ENCODE measurements at regions not wholly inside any gene's neighbourhood (a gene's known extent, or its start where the extent isn't known, plus 50 kb on each side); places are given as distances from the start of the nearest gene placed in this dataset.

DNA sequence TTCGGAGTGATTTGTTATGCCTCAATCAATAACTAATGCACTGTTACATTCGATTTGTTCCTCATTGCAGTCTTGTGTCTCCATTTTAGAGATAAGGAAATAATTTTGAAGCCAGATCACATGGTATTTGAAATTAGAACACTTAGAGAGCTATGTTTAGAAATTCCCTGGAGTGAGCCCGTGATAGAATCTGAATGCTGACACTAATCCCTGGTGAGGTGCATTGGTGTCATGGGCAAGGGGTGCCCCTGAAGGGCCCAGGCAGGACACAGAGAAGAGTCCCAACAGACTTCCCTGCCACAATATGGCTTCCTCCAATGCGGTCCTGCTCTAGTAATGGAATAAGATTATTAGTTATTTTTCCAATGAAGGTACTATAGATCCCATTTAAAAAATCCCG, 223.0 kb downstream of the NR2F2 start:
- no peak for DNase-seq
- H3K27ac ChIP-seq (ENCODE audit: low read depth in 1 of 2, low read length in 1 of 2): no peak overlapping the region
- H3K27me3 ChIP-seq (ENCODE audit: control insufficient read depth in 3 of 3, insufficient read depth in 3 of 3, low read length in 2 of 3): peaks cover 0 to 2% (median 0%) of the 10 kb centered on the region in 3 donors
- H3K9ac ChIP-seq (ENCODE audit: insufficient read depth in 1 of 2, low read length in 2 of 2): no peak overlapping the region
- 82 to 90% methylated on average over 5 of the region's 5 CpGs for WGBS, 2 donors
- H3K36me3 ChIP-seq (ENCODE audit: control insufficient read depth in 4 of 4, insufficient read depth in 4 of 4, low read length in 4 of 4): no peaks in the 10 kb centered on the region
- no peak overlapping the region for H3K4me3 ChIP-seq
- no peaks in the 10 kb centered on the region for H3K4me1 ChIP-seq (ENCODE audit: control insufficient read depth in 5 of 5, insufficient read depth in 5 of 5, low read length in 5 of 5)
- ATAC-seq (ENCODE audit: insufficient read depth, low FRiP score): no peak
- no peaks in the 10 kb centered on the region for H3K9me3 ChIP-seq (ENCODE audit: control insufficient read depth in 4 of 4, insufficient read depth in 3 of 4, low read length in 3 of 4)
- TF ChIP-seq, protein P1, sequence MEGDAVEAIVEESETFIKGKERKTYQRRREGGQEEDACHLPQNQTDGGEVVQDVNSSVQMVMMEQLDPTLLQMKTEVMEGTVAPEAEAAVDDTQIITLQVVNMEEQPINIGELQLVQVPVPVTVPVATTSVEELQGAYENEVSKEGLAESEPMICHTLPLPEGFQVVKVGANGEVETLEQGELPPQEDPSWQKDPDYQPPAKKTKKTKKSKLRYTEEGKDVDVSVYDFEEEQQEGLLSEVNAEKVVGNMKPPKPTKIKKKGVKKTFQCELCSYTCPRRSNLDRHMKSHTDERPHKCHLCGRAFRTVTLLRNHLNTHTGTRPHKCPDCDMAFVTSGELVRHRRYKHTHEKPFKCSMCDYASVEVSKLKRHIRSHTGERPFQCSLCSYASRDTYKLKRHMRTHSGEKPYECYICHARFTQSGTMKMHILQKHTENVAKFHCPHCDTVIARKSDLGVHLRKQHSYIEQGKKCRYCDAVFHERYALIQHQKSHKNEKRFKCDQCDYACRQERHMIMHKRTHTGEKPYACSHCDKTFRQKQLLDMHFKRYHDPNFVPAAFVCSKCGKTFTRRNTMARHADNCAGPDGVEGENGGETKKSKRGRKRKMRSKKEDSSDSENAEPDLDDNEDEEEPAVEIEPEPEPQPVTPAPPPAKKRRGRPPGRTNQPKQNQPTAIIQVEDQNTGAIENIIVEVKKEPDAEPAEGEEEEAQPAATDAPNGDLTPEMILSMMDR (IDR thresholded peaks at IDR 0.05; ENCODE audit: control extremely low read depth, extremely low read depth): no peak

DNA sequence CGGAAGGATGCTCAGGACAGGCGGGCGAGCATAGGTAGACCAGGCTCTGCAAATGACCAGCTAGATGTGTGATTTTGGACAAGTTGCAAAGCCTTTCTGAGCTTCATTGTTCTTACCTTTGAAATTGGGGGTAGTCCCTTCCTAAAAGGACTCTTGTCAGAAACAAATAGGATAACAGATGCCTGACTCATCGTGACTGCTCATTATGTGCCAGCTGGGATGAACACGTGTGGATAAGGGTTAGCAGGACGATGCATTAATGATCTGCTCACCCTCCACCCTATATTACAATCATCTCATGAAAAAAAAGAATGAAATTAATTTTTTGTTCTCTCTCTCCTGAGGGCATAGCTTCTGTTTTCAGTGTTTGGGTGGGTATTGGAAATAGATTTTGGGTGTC, 223.4 kb downstream of the NR2F2 start:
- Histone ChIP-seq H3K4me3 (no peak overlapping the region), H3K4me1 (ENCODE audit: control insufficient read depth in 5 of 5, insufficient read depth in 5 of 5, low read length in 5 of 5) (no peaks in the 10 kb centered on the region), H3K36me3 (ENCODE audit: control insufficient read depth in 4 of 4, insufficient read depth in 4 of 4, low read length in 4 of 4) (no peaks in the 10 kb centered on the region), H3K27me3 (ENCODE audit: control insufficient read depth in 3 of 3, insufficient read depth in 3 of 3, low read length in 2 of 3) (peaks cover 0 to 2% (median 0%) of the 10 kb centered on the region in 3 donors), H3K9ac (ENCODE audit: insufficient read depth in 1 of 2, low read length in 2 of 2) (no peak overlapping the region), H3K27ac (ENCODE audit: low read depth in 1 of 2, low read length in 1 of 2) (no peak overlapping the region), H3K9me3 (ENCODE audit: control insufficient read depth in 4 of 4, insufficient read depth in 3 of 4, low read length in 3 of 4) (no peaks in the 10 kb centered on the region)
- 85 to 93% methylated on average over 6 of the region's 6 CpGs for whole genome bisulfite sequencing, 2 donors
- ATAC-seq (ENCODE audit: insufficient read depth, low FRiP score): no peak
- TF ChIP-seq, protein P1 (IDR thresholded peaks at IDR 0.05; ENCODE audit: control extremely low read depth, extremely low read depth): no peak
- DNase-seq: no peak

DNA sequence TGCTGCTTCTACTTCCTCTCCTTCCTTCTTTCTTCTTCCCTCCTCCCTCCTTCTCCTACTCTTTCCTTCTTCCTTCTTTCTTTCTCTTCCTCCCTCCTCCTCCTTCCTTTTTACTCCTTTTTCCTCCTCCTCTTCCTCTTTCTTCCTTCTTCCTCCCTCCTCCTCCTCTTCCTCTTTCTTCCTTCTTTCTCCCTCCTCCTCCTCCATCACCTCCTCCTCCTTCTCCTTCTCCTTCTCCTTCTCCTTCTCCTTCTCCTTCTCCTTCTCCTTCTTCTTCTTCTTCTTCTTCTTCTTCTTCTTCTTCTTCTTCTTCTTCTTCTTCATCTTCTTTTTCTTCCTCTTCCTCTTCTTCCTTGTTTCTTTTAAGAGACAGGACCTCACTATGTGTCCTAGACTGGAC, 224.0 kb downstream of the NR2F2 start:
- DNase-seq (no peak), ATAC-seq (ENCODE audit: insufficient read depth, low FRiP score) (no peak)
- Histone ChIP-seq H3K27ac (ENCODE audit: low read depth in 1 of 2, low read length in 1 of 2) (no peak overlapping the region), H3K27me3 (ENCODE audit: control insufficient read depth in 3 of 3, insufficient read depth in 3 of 3, low read length in 2 of 3) (peaks cover 0 to 2% (median 0%) of the 10 kb centered on the region in 3 donors), H3K4me1 (ENCODE audit: control insufficient read depth in 5 of 5, insufficient read depth in 5 of 5, low read length in 5 of 5) (no peaks in the 10 kb centered on the region), H3K36me3 (ENCODE audit: control insufficient read depth in 4 of 4, insufficient read depth in 4 of 4, low read length in 4 of 4) (no peaks in the 10 kb centered on the region), H3K4me3 (no peak overlapping the region), H3K9me3 (ENCODE audit: control insufficient read depth in 4 of 4, insufficient read depth in 3 of 4, low read length in 3 of 4) (no peaks in the 10 kb centered on the region), H3K9ac (ENCODE audit: insufficient read depth in 1 of 2, low read length in 2 of 2) (no peak overlapping the region)
- TF ChIP-seq, protein P1 (IDR thresholded peaks at IDR 0.05; ENCODE audit: control extremely low read depth, extremely low read depth): no peak

DNA sequence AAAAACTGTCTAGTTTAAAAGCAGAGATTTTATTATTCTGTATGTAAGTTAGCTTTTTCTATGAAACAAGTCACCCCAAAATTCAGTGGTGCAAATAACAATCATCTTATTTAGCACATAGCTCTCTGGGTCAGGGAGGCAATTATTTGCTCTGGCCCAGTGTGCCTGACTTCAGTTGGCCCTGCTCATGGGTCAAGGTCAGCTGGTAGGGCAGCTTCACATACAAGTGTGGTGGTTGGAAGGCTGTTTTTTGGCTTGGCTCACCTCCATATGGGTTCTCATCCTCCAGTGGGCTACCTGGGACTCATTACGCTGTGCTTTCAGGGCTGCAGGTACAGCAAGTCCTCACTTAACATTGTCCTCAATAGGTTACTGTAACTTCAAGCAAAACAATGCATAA, 228.6 kb downstream of the NR2F2 start:
- TF ChIP-seq, protein P1 (IDR thresholded peaks at IDR 0.05; ENCODE audit: control extremely low read depth, extremely low read depth): no peak
- no peaks in the 10 kb centered on the region for H3K4me1 ChIP-seq (ENCODE audit: control insufficient read depth in 5 of 5, insufficient read depth in 5 of 5, low read length in 5 of 5)
- H3K9me3 ChIP-seq (ENCODE audit: control insufficient read depth in 4 of 4, insufficient read depth in 3 of 4, low read length in 3 of 4): peaks cover 0 to 4% (median 2%) of the 10 kb centered on the region in 4 donors
- H3K27me3 ChIP-seq (ENCODE audit: control insufficient read depth in 3 of 3, insufficient read depth in 3 of 3, low read length in 2 of 3): peaks cover 0 to 2% (median 0%) of the 10 kb centered on the region in 3 donors
- no peak overlapping the region for H3K27ac ChIP-seq (ENCODE audit: low read depth in 1 of 2, low read length in 1 of 2)
- 93 to 100% methylated on average over 1 of the region's 1 CpG for WGBS, 2 donors
- no peak overlapping the region for H3K9ac ChIP-seq (ENCODE audit: insufficient read depth in 1 of 2, low read length in 2 of 2)
- no peak overlapping the region for H3K4me3 ChIP-seq
- H3K36me3 ChIP-seq (ENCODE audit: control insufficient read depth in 4 of 4, insufficient read depth in 4 of 4, low read length in 4 of 4): no peaks in the 10 kb centered on the region
- no peak for ATAC-seq (ENCODE audit: insufficient read depth, low FRiP score)
- no peak for DNase-seq

All from lung (tissue), 11 donors.